GM23248 (cell line): ENCODE measurements at regions not wholly inside any gene's neighbourhood (a gene's known extent, or its start where the extent isn't known, plus 50 kb on each side); places are given as distances from the start of the nearest gene placed in this dataset.

Source experiments
- DNase-seq: peaks from one replicate; pipeline ENCODE4 v3.0.0-alpha.2; 2015
- H2AFZ ChIP-seq: fragments of 200-600 bp; sonication (generic); 2 replicates; pipeline ENCODE4 v1.6.1; 2016; ENCODE audit warnings: antibody characterized with exemption
- H3F3A ChIP-seq: fragments of 200-600 bp; sonication (generic); 2 replicates; pipeline ENCODE4 v1.6.1; 2016; ENCODE audit warnings: mild to moderate bottlenecking, antibody characterized with exemption, mixed run types; ENCODE audit not compliant: insufficient read depth
- H3K27ac ChIP-seq: fragments of 200-600 bp; sonication (generic); 2 replicates; pipeline ENCODE4 v1.5.1; 2016; ENCODE audit warnings: mild to moderate bottlenecking
- H3K27me3 ChIP-seq: fragments of 200-600 bp; sonication (generic); replicated peaks from 2 replicates; pipeline ENCODE4 v1.6.1; 2016; ENCODE audit warnings: mild to moderate bottlenecking; ENCODE audit not compliant: insufficient read depth
- H3K36me3 ChIP-seq: fragments of 200-600 bp; sonication (generic); 2 replicates; pipeline ENCODE4 v1.6.1; 2016; ENCODE audit warnings: low read depth, mild to moderate bottlenecking
- H3K4me1 ChIP-seq: fragments of 200-600 bp; sonication (generic); 2 replicates; pipeline ENCODE4 v1.6.1; 2016; ENCODE audit warnings: mild to moderate bottlenecking; ENCODE audit not compliant: insufficient read depth
- H3K4me2 ChIP-seq: fragments of 200-600 bp; sonication (generic); one replicate; pipeline ENCODE4 v1.6.1; 2016; ENCODE audit warnings: mild to moderate bottlenecking; ENCODE audit not compliant: unreplicated experiment
- H3K4me3 ChIP-seq: fragments of 200-600 bp; sonication (generic); 2 replicates; pipeline ENCODE4 v1.5.1; 2016; ENCODE audit warnings: mild to moderate bottlenecking
- H3K79me2 ChIP-seq: fragments of 200-600 bp; sonication (generic); 2 replicates; pipeline ENCODE4 v1.6.1; 2016; ENCODE audit warnings: mild to moderate bottlenecking; ENCODE audit not compliant: insufficient read depth
- H3K9ac ChIP-seq: fragments of 200-600 bp; sonication (generic); 2 replicates; pipeline ENCODE4 v1.6.1; 2016; ENCODE audit warnings: mild to moderate bottlenecking
- H3K9me2 ChIP-seq: fragments of 200-600 bp; sonication (generic); 2 replicates; pipeline ENCODE4 v1.6.1; 2016; ENCODE audit warnings: mixed run types, mild to moderate bottlenecking, moderate library complexity; ENCODE audit not compliant: insufficient read depth
- H3K9me3 ChIP-seq: fragments of 200-600 bp; sonication (generic); one replicate; pipeline ENCODE4 v1.6.1; 2017; ENCODE audit warnings: low read depth
- H4K20me1 ChIP-seq: fragments of 200-600 bp; sonication (generic); 2 replicates; pipeline ENCODE4 v1.6.0; 2016; ENCODE audit not compliant: insufficient read depth
- EZH2 ChIP-seq: fragments of 200-600 bp; sonication (generic); IDR thresholded peaks from 2 replicates; pipeline ENCODE4 v1.6.1; 2018; ENCODE audit warnings: antibody characterized with exemption, mild to moderate bottlenecking; ENCODE audit not compliant: insufficient read depth, poor library complexity, severe bottlenecking
- EZH2phosphoT487 ChIP-seq: fragments of 200-600 bp; sonication (generic); IDR thresholded peaks from 2 replicates; pipeline ENCODE4 v1.6.1; 2018; ENCODE audit warnings: antibody characterized with exemption, moderate library complexity, mild to moderate bottlenecking, low read depth; ENCODE audit not compliant: insufficient read depth
- WGBS, 2 experiments: methylation state at CpG; one replicate each; pipeline ENCODE4 v1.1.6; 2015 to 2017; ENCODE audit warnings: low lambda C conversion rate in 2 of 2, low coverage in 1 of 2; ENCODE audit errors: missing lambda C conversion rate in 2 of 2; 5-methylcytosine and 5-hydroxymethylcytosine counted together
- in situ Hi-C: fragments of 300-500 bp; cut with MboI; formaldehyde crosslinking; loops from 2 replicates; pipeline ENCODE4 v1.15.0; 2020

DNA sequence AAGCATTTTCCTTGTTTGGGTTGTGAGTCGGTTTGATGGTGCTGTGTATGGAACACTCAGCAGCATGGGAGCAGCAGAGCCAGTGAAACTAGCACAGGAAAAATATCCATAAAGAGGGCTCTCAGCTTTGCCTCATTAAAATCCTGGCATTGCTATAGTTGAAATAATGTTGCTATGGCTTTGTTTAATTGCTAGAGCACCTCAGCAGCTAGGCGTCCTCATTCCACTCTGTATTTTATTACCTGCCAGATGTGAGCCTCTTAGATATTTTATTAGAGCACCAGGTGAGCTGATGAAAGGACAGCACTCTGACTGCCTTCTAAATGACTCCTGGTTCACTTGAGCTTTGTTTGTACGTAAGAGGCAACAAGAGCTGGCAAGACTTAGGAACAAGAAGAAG lies 232.4 kb downstream of the MTX2 start:
- no peak overlapping the region for H3K27ac ChIP-seq
- no peak overlapping the region for H2AFZ ChIP-seq
- WGBS, 2 experiments = 48 to 49% methylated on average over 3 of the region's 3 CpGs
- no peaks in the 10 kb centered on the region for H3K79me2 ChIP-seq
- no peak overlapping the region for H3K4me3 ChIP-seq
- H3K9me2 ChIP-seq = no peaks in the 10 kb centered on the region
- no peaks in the 10 kb centered on the region for H4K20me1 ChIP-seq
- no peak overlapping the region for H3K4me2 ChIP-seq
- H3K27me3 ChIP-seq = no peaks in the 10 kb centered on the region
- H3K9me3 ChIP-seq = no peaks in the 10 kb centered on the region
- TF ChIP-seq EZH2phosphoT487 = no peak
- no peak for TF ChIP-seq EZH2
- H3K9ac ChIP-seq = no peak overlapping the region
- H3F3A ChIP-seq = peaks cover 12% of the 10 kb centered on the region; the same call in 1 of the 2 replicates
- in situ Hi-C loops = no loop called here
- H3K4me1 ChIP-seq = peaks cover 12% of the 10 kb centered on the region
- H3K36me3 ChIP-seq = no peaks in the 10 kb centered on the region
- DNase-seq = no peak

- TF ChIP-seq EZH2phosphoT487 (no peak), EZH2 (no peak)
- DNase-seq = no peak
- in situ Hi-C loops = no loop called here
- Histone ChIP-seq H3K36me3 (no peaks in the 10 kb centered on the region), H3K27ac (no peak overlapping the region), H2AFZ (no peak overlapping the region), H3K4me2 (no peak overlapping the region), H3K9me2 (no peaks in the 10 kb centered on the region), H3F3A (peaks cover 12% of the 10 kb centered on the region), H3K4me1 (peaks cover 14% of the 10 kb centered on the region), H3K79me2 (no peaks in the 10 kb centered on the region), H3K27me3 (no peaks in the 10 kb centered on the region), H3K4me3 (no peak overlapping the region), H3K9ac (no peak overlapping the region), H3K9me3 (no peaks in the 10 kb centered on the region), H4K20me1 (no peaks in the 10 kb centered on the region)
These were observed 233.4 kb downstream of the MTX2 start for GRCh38 chr2:176502619-176503018.

GRCh38 chr2:176503776-176504175 lies 234.5 kb downstream of the MTX2 start:
- peaks cover 19% of the 10 kb centered on the region for H3K4me1 ChIP-seq
- in situ Hi-C loops = no loop called here
- H4K20me1 ChIP-seq = no peaks in the 10 kb centered on the region
- WGBS, 2 experiments = 66 to 78% methylated on average over 1 of the region's 1 CpG
- no peaks in the 10 kb centered on the region for H3K79me2 ChIP-seq
- TF ChIP-seq EZH2 = no peak
- no peak for TF ChIP-seq EZH2phosphoT487
- no peaks in the 10 kb centered on the region for H3K27me3 ChIP-seq
- no peak for DNase-seq
- no peak overlapping the region for H3K9ac ChIP-seq
- H3K9me3 ChIP-seq = no peaks in the 10 kb centered on the region
- H3K9me2 ChIP-seq = no peaks in the 10 kb centered on the region; the same call in 1 of the 2 replicates
- H2AFZ ChIP-seq = no peak overlapping the region
- no peaks in the 10 kb centered on the region for H3K36me3 ChIP-seq
- H3F3A ChIP-seq = peaks cover 12% of the 10 kb centered on the region
- H3K4me3 ChIP-seq = no peak overlapping the region
- no peak overlapping the region for H3K27ac ChIP-seq
- no peak overlapping the region for H3K4me2 ChIP-seq

GRCh38 chr2:176504440-176504839 lies 235.2 kb downstream of the MTX2 start:
- Histone ChIP-seq H3K36me3 (no peaks in the 10 kb centered on the region), H3K9me3 (no peaks in the 10 kb centered on the region), H3F3A (peaks cover 12% of the 10 kb centered on the region), H3K4me1 (peaks cover 19% of the 10 kb centered on the region), H4K20me1 (no peaks in the 10 kb centered on the region), H3K27ac (no peak overlapping the region), H3K27me3 (no peaks in the 10 kb centered on the region), H3K9me2 (no peaks in the 10 kb centered on the region; the same call in 1 of the 2 replicates), H2AFZ (no peak overlapping the region), H3K9ac (no peak overlapping the region), H3K79me2 (no peaks in the 10 kb centered on the region), H3K4me2 (no peak overlapping the region), H3K4me3 (no peak overlapping the region)
- in situ Hi-C loops = no loop called here
- peak; percentile 43 for DNase-seq
- TF ChIP-seq EZH2phosphoT487 (no peak), EZH2 (no peak)

DNA sequence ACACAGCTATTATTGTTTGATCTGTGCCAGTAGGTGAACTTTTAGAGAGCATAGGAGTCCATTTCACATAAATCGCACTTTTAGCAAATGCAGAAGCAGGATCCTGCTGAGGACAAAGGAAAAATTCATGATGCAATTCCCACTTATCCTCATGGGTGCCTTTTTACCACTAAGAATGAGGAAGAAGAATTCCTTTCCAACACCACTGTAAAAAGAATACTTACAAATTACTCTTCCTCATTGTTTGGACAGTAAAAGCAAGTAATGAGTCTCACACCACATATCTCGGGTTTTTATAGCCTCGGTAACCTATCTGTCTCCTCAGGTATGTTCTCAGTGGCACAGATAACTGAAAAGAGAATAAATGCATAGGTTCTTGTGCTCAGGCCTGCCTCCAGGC lies 238.5 kb downstream of the MTX2 start:
- no peak overlapping the region for H3K4me3 ChIP-seq
- H3K9me2 ChIP-seq = no peaks in the 10 kb centered on the region; the same call in 1 of the 2 replicates
- DNase-seq = peak; percentile 46
- H3K27me3 ChIP-seq = no peaks in the 10 kb centered on the region
- in situ Hi-C loops = no loop called here
- 0 out of 2 replicates have a peak overlapping the region, but pooled peaks have one; percentile 8 for H3K27ac ChIP-seq
- 85 to 97% methylated on average over 3 of the region's 3 CpGs for WGBS, 2 experiments
- no peak for TF ChIP-seq EZH2phosphoT487
- TF ChIP-seq EZH2 = no peak
- H3F3A ChIP-seq = no peaks in the 10 kb centered on the region; the same call in 1 of the 2 replicates
- peaks cover 8% of the 10 kb centered on the region; the same call in 1 of the 2 replicates for H3K4me1 ChIP-seq
- no peaks in the 10 kb centered on the region for H3K9me3 ChIP-seq
- H4K20me1 ChIP-seq = no peaks in the 10 kb centered on the region
- no peak overlapping the region for H3K9ac ChIP-seq
- peak overlapping the region; percentile 61 for H2AFZ ChIP-seq
- H3K36me3 ChIP-seq = no peaks in the 10 kb centered on the region
- no peak overlapping the region for H3K4me2 ChIP-seq
- no peaks in the 10 kb centered on the region for H3K79me2 ChIP-seq
